Cardiac muscle cell (in vitro differentiated cells and primary cell): ENCODE measurements at regions not wholly inside any gene's neighbourhood (a gene's known extent, or its start where the extent isn't known, plus 50 kb on each side); places are given as distances from the start of the nearest gene placed in this dataset.

Source experiments
- DNase-seq, 2 donors: peaks; one replicate each; pipeline versions ENCODE4 v3.0.0 to v3.0.0-alpha.2; 2010 to 2017; ENCODE audit warnings: low read depth in 1 of 2, low spot score in 1 of 2
- H3K27ac ChIP-seq: fragments of 200-600 bp; sonication (generic); 2 replicates; pipeline ENCODE4 v1.5.1; 2016
- H3K27me3 ChIP-seq: fragments of 200-600 bp; sonication (generic); 2 replicates; pipeline ENCODE4 v1.6.0; 2016; ENCODE audit warnings: control low read depth
- H3K36me3 ChIP-seq: fragments of 200-600 bp; sonication (generic); 2 replicates; pipeline ENCODE4 v1.5.1; 2016; ENCODE audit warnings: control low read depth
- H3K4me1 ChIP-seq: fragments of 200-600 bp; sonication (generic); 2 replicates; pipeline ENCODE4 v1.8.1; 2017; ENCODE audit warnings: low read depth, mild to moderate bottlenecking, mixed run types
- H3K4me3 ChIP-seq: fragments of 200-600 bp; sonication (generic); 2 replicates; pipeline ENCODE4 v1.5.1; 2016; ENCODE audit warnings: mild to moderate bottlenecking
- H3K9me3 ChIP-seq: fragments of 200-600 bp; sonication (generic); 2 replicates; pipeline ENCODE4 v1.5.1; 2017; ENCODE audit warnings: low read depth, mild to moderate bottlenecking, control low read depth
- CTCF ChIP-seq: IDR thresholded peaks from 2 replicates; pipeline ENCODE4 v1.5.1; 2012; ENCODE audit warnings: low read depth, mild to moderate bottlenecking, low read length

- H3K9me3 ChIP-seq: no peaks in the 10 kb centered on the region
- TF ChIP-seq CTCF: peak; percentile 42
- no peaks in the 10 kb centered on the region for H3K4me1 ChIP-seq
- no peaks in the 10 kb centered on the region for H3K27me3 ChIP-seq
- no peak overlapping the region for H3K27ac ChIP-seq
- no peak overlapping the region for H3K4me3 ChIP-seq
- peak; percentile 30 to 32 for DNase-seq
- H3K36me3 ChIP-seq: no peaks in the 10 kb centered on the region
These were observed 172.2 kb upstream of the DDHD1 start for GRCh38 chr14:53325176-53325806.

- no peak for TF ChIP-seq CTCF
- Histone ChIP-seq H3K9me3 (no peaks in the 10 kb centered on the region), H3K4me1 (no peaks in the 10 kb centered on the region), H3K27me3 (no peaks in the 10 kb centered on the region), H3K36me3 (no peaks in the 10 kb centered on the region), H3K4me3 (no peak overlapping the region), H3K27ac (no peak overlapping the region)
- no peak for DNase-seq
These were observed 163.4 kb upstream of the DDHD1 start for GRCh38 chr14:53316504-53316903.

- no peak overlapping the region for H3K4me3 ChIP-seq
These were observed 157.3 kb upstream of the DDHD1 start for GRCh38 chr14:53310412-53310811.

GRCh38 chr14:53306911-53307310, 153.8 kb upstream of the DDHD1 start:
- no peak for TF ChIP-seq CTCF
- no peaks in the 10 kb centered on the region for H3K9me3 ChIP-seq
- H3K27me3 ChIP-seq: no peaks in the 10 kb centered on the region
- H3K36me3 ChIP-seq: no peaks in the 10 kb centered on the region
- peaks cover 7% of the 10 kb centered on the region for H3K4me1 ChIP-seq
- no peak overlapping the region for H3K4me3 ChIP-seq
- no peak overlapping the region for H3K27ac ChIP-seq
- peak in 1 of 2 donors; percentile 44 for DNase-seq

More at GRCh38 chr14:53310412-53310811, 157.3 kb upstream of the DDHD1 start:
- H3K36me3 ChIP-seq: no peaks in the 10 kb centered on the region
- TF ChIP-seq CTCF: no peak
- no peak overlapping the region for H3K27ac ChIP-seq
- no peaks in the 10 kb centered on the region for H3K27me3 ChIP-seq
- DNase-seq: no peak
- H3K4me1 ChIP-seq: peaks cover 7% of the 10 kb centered on the region
- H3K9me3 ChIP-seq: no peaks in the 10 kb centered on the region

- peak; percentile 59 to 78 for DNase-seq
- H3K27ac ChIP-seq: no peak overlapping the region
- H3K4me1 ChIP-seq: peaks cover 7% of the 10 kb centered on the region
- TF ChIP-seq CTCF: peak; percentile 75
- no peaks in the 10 kb centered on the region for H3K36me3 ChIP-seq
- H3K27me3 ChIP-seq: no peaks in the 10 kb centered on the region
- H3K4me3 ChIP-seq: no peak overlapping the region
- H3K9me3 ChIP-seq: no peaks in the 10 kb centered on the region
These were observed 153.2 kb upstream of the DDHD1 start for GRCh38 chr14:53306267-53306721.
